ENCODE measurements at regions not wholly inside any gene's neighbourhood (a gene's known extent, or its start where the extent isn't known, plus 50 kb on each side); places are given as distances from the start of the nearest gene placed in this dataset.

GRCh38 chr6:67694127-67694526 lies 941.0 kb upstream of the ADGRB3 start:
- no peak for TF ChIP-seq EP300 (IDR thresholded peaks at IDR 0.05)
- no peak for TF ChIP-seq CTCF (IDR thresholded peaks at IDR 0.05)
- no peak for TF ChIP-seq POLR2A (IDR thresholded peaks at IDR 0.05; ENCODE audit: low read length)
- no peak for TF ChIP-seq NFE2L2 (conservative IDR thresholded peaks at IDR 0.05; ENCODE audit: low read length)
- TF ChIP-seq SREBF2 (IDR thresholded peaks at IDR 0.05), result no peak
- no peak for TF ChIP-seq BCL3 (IDR thresholded peaks at IDR 0.05)
- TF ChIP-seq RAD21 (conservative IDR thresholded peaks at IDR 0.05 in 1 of 2, IDR thresholded peaks at IDR 0.05 in 1 of 2), result no peak
- no peak for TF ChIP-seq HEYL (CRISPR knock-in tag; IDR thresholded peaks at IDR 0.05)
- TF ChIP-seq REST (IDR thresholded peaks at IDR 0.05), result no peak
- no peak for TF ChIP-seq ELK1 (IDR thresholded peaks at IDR 0.05; ENCODE audit: low read depth, low read length)

Measured in A549 (cell line).